Endothelial cell of umbilical vein (primary cell): ENCODE measurements at regions not wholly inside any gene's neighbourhood (a gene's known extent, or its start where the extent isn't known, plus 50 kb on each side); places are given as distances from the start of the nearest gene placed in this dataset.

ENCODE experiments used
- BruUV-seq: library from RNA; stranded (reverse); fragments of 400-500 nt; replicated peaks from 2 replicates; lab custom pipeline; 2021; lab: Mats Ljungman, UMichigan
- CTCF ChIA-PET: fragments of 300-600, 350-600 bp; sonication (Branson Sonifier 250); formaldehyde crosslinking; loops from one replicate; lab custom pipeline; 2021; ENCODE audit warnings: antibody characterized with exemption, inconsistent platforms; lab: Charles Lee
- POLR2A ChIA-PET: fragments of 300-600, 350-600 bp; sonication (Branson Sonifier 250); formaldehyde crosslinking; loops from one replicate; lab custom pipeline; 2021; ENCODE audit warnings: antibody characterized with exemption, inconsistent platforms; lab: Charles Lee
- DNase-seq: peaks from one replicate; pipeline ENCODE4 v3.0.0-alpha.2; 2011; ENCODE audit warnings: low read depth, low spot score
- FAIRE-seq: peaks from 2 replicates; lab custom pipeline; 2011; peaks lifted over from hg19 to GRCh38; lab: Jason Lieb, UNC
- H2AFZ ChIP-seq: 2 replicates; pipeline ENCODE4 v1.6.0; 2012; ENCODE audit warnings: low read depth, low read length, control low read depth, inconsistent platforms
- H3K27ac ChIP-seq: 2 replicates; pipeline ENCODE4 v1.5.1; 2011; ENCODE audit warnings: low read depth, mild to moderate bottlenecking, control low read depth, low read length, moderate library complexity; ENCODE audit not compliant: insufficient read depth
- H3K27me3 ChIP-seq, 2 experiments: 2 replicates each; pipeline versions ENCODE4 v1.6.0 to v1.6.1; 2011; ENCODE audit warnings: low read length in 2 of 2, mixed read lengths in 1 of 2; ENCODE audit not compliant: control insufficient read depth in 2 of 2, insufficient read depth in 2 of 2
- H3K36me3 ChIP-seq, 2 experiments: 2 replicates in 1 of 2; 3 replicates in 1 of 2; pipeline ENCODE4 v1.5.1; 2011; ENCODE audit warnings: low read length in 2 of 2, mild to moderate bottlenecking in 1 of 2, moderate library complexity in 1 of 2; ENCODE audit not compliant: control insufficient read depth in 2 of 2, insufficient read depth in 2 of 2; ENCODE audit errors: extremely low read depth in 1 of 2
- H3K4me1 ChIP-seq: 3 replicates; pipeline ENCODE4 v1.5.1; 2011; ENCODE audit warnings: mild to moderate bottlenecking, low read length; ENCODE audit not compliant: control insufficient read depth, insufficient read depth; ENCODE audit errors: extremely low read depth
- H3K4me2 ChIP-seq: 2 replicates; pipeline ENCODE4 v1.6.1; 2011; ENCODE audit warnings: low read length, control low read depth, mixed read lengths; ENCODE audit not compliant: insufficient read depth
- H3K4me3 ChIP-seq, 3 experiments: fragments of 200-600 bp in 1 of 3; sonication (generic), shearing (Covaris generic) in 1 of 3; replicated peaks in 1 of 3; 2 replicates each; pipeline ENCODE4 v1.5.1; 2011 to 2016; ENCODE audit warnings: control low read depth in 3 of 3, low read length in 3 of 3, mild to moderate bottlenecking in 2 of 3, inconsistent platforms in 1 of 3, low read depth in 1 of 3, moderate library complexity in 1 of 3; ENCODE audit not compliant: insufficient read depth in 1 of 3
- H3K79me2 ChIP-seq: 2 replicates; pipeline ENCODE4 v1.6.0; 2012; ENCODE audit warnings: low read length, inconsistent platforms; ENCODE audit not compliant: control insufficient read depth, insufficient read depth
- H3K9ac ChIP-seq: replicated peaks from 2 replicates; pipeline ENCODE3; 2011; ENCODE audit warnings: low read length, control low read depth; ENCODE audit not compliant: insufficient read depth; ENCODE audit errors: extremely low read depth
- H3K9me1 ChIP-seq: replicated peaks from 3 replicates; pipeline ENCODE4 v1.6.0; 2011; ENCODE audit warnings: mild to moderate bottlenecking, low read length; ENCODE audit not compliant: control insufficient read depth, insufficient read depth; ENCODE audit errors: extremely low read depth
- H3K9me3 ChIP-seq: replicated peaks from 2 replicates; pipeline ENCODE4 v1.5.1; 2012; ENCODE audit warnings: low read length, inconsistent platforms; ENCODE audit not compliant: control insufficient read depth, insufficient read depth
- H4K20me1 ChIP-seq: replicated peaks from 2 replicates; pipeline ENCODE3; 2011; ENCODE audit warnings: mild to moderate bottlenecking, low read length; ENCODE audit not compliant: control insufficient read depth, insufficient read depth; ENCODE audit errors: extremely low read depth
- EZH2 ChIP-seq: IDR thresholded peaks from 2 replicates; pipeline ENCODE4 v1.6.1; 2012; ENCODE audit warnings: borderline replicate concordance, low read depth, mild to moderate bottlenecking, moderate library complexity, low read length, inconsistent platforms; ENCODE audit not compliant: severe bottlenecking
- FOS ChIP-seq: IDR thresholded peaks from 2 replicates; pipeline ENCODE4 v1.6.1; 2011; ENCODE audit warnings: mild to moderate bottlenecking, low read length, moderate library complexity, borderline replicate concordance; ENCODE audit not compliant: insufficient read depth
- GATA2 ChIP-seq: IDR thresholded peaks from 2 replicates; pipeline ENCODE4 v1.7.0; 2011; ENCODE audit warnings: low read depth, mild to moderate bottlenecking, moderate library complexity, mixed read lengths, low read length; ENCODE audit not compliant: insufficient read length, insufficient read depth
- JUN ChIP-seq: IDR thresholded peaks from 2 replicates; pipeline ENCODE4 v1.6.1; 2011; ENCODE audit warnings: borderline replicate concordance, low read depth; ENCODE audit not compliant: insufficient read length, insufficient read depth
- MAX ChIP-seq: IDR thresholded peaks from 2 replicates; pipeline ENCODE4 v1.6.1; 2011; ENCODE audit not compliant: insufficient read depth, insufficient read length
- MYC ChIP-seq: IDR thresholded peaks from one replicate; pipeline ENCODE4 v1.6.1; 2011; ENCODE audit warnings: mild to moderate bottlenecking, low read depth, low read length
- POLR2A ChIP-seq: IDR thresholded peaks from 2 replicates; pipeline ENCODE4 v1.6.1; 2012; ENCODE audit warnings: low read depth, mild to moderate bottlenecking, control low read depth, low read length
- POLR2AphosphoS5 ChIP-seq: IDR thresholded peaks from 2 replicates; pipeline ENCODE4 v1.6.1; 2012; ENCODE audit warnings: low read depth, mild to moderate bottlenecking, control low read depth, low read length, moderate library complexity; ENCODE audit not compliant: insufficient read depth
- dilution Hi-C: fragments of 300-500 bp; cut with MboI; formaldehyde crosslinking; loops from one replicate; pipeline ENCODE4 v1.15.0; 2019; ENCODE audit warnings: low sequenced_read_pairs; ENCODE audit not compliant: extremely low pct_ligation_motif_present
- intact Hi-C: fragments of 100-400 bp; cut with micrococcal nuclease; formaldehyde crosslinking; loops from one replicate; pipeline ENCODE4 v1.10.0; 2022
- TF ChIP-seq, protein P1 (sequence below), 2 donors: IDR thresholded peaks; 1 replicate in 1 of 2; 2 replicates in 1 of 2; pipeline ENCODE4 v1.5.1; 2011; ENCODE audit warnings: low read length in 2 of 2, mild to moderate bottlenecking in 2 of 2, moderate library complexity in 2 of 2, control low read depth in 1 of 2, inconsistent platforms in 1 of 2, low read depth in 1 of 2; ENCODE audit not compliant: insufficient read depth in 1 of 2; ENCODE audit errors: extremely low read depth in 1 of 2

- TF ChIP-seq, protein P1, sequence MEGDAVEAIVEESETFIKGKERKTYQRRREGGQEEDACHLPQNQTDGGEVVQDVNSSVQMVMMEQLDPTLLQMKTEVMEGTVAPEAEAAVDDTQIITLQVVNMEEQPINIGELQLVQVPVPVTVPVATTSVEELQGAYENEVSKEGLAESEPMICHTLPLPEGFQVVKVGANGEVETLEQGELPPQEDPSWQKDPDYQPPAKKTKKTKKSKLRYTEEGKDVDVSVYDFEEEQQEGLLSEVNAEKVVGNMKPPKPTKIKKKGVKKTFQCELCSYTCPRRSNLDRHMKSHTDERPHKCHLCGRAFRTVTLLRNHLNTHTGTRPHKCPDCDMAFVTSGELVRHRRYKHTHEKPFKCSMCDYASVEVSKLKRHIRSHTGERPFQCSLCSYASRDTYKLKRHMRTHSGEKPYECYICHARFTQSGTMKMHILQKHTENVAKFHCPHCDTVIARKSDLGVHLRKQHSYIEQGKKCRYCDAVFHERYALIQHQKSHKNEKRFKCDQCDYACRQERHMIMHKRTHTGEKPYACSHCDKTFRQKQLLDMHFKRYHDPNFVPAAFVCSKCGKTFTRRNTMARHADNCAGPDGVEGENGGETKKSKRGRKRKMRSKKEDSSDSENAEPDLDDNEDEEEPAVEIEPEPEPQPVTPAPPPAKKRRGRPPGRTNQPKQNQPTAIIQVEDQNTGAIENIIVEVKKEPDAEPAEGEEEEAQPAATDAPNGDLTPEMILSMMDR (IDR thresholded peaks at IDR 0.05; ENCODE audit: extremely low read depth in 1 of 2, insufficient read depth in 1 of 2, low read depth in 1 of 2, low read length in 2 of 2), result no peak
- TF ChIP-seq EZH2 (no peak), MYC (no peak), FOS (no peak), GATA2 (no peak), MAX (no peak), POLR2A (no peak), POLR2AphosphoS5 (no peak), JUN (no peak)
- dilution Hi-C loops, result no loop called here
- no peaks in the 10 kb centered on the region for H3K9me1 ChIP-seq
- FAIRE-seq, result no peak
- no peak overlapping the region for H2AFZ ChIP-seq
- H3K4me2 ChIP-seq, result no peak overlapping the region
- intact Hi-C loops, result no loop called here
- no peak overlapping the region for H3K4me3 ChIP-seq
- H3K27ac ChIP-seq, result no peak overlapping the region
- no peaks in the 10 kb centered on the region for H3K36me3 ChIP-seq
- no peaks in the 10 kb centered on the region for H3K9me3 ChIP-seq
- no peak overlapping the region for H3K9ac ChIP-seq
- CTCF ChIA-PET, result no interaction called here
- H3K79me2 ChIP-seq, result no peaks in the 10 kb centered on the region
- peaks cover 2% of the 10 kb centered on the region for H3K4me1 ChIP-seq
- BruUV-seq, result no TSS peak
- no peak for DNase-seq
- no peaks in the 10 kb centered on the region for H4K20me1 ChIP-seq
- no peaks in the 10 kb centered on the region for H3K27me3 ChIP-seq
- POLR2A ChIA-PET, result no interaction called here
Measured at GRCh38 chr1:188826800-188827199, 1650.9 kb downstream of the BRINP3 start.
